EH (cell line): ENCODE measurements at regions not wholly inside any gene's neighbourhood (a gene's known extent, or its start where the extent isn't known, plus 50 kb on each side); places are given as distances from the start of the nearest gene placed in this dataset.

ENCODE experiments used
- DNase-seq: peaks from one replicate; pipeline ENCODE4 v3.0.0-alpha.2; 2015; ENCODE audit warnings: low read depth

DNA sequence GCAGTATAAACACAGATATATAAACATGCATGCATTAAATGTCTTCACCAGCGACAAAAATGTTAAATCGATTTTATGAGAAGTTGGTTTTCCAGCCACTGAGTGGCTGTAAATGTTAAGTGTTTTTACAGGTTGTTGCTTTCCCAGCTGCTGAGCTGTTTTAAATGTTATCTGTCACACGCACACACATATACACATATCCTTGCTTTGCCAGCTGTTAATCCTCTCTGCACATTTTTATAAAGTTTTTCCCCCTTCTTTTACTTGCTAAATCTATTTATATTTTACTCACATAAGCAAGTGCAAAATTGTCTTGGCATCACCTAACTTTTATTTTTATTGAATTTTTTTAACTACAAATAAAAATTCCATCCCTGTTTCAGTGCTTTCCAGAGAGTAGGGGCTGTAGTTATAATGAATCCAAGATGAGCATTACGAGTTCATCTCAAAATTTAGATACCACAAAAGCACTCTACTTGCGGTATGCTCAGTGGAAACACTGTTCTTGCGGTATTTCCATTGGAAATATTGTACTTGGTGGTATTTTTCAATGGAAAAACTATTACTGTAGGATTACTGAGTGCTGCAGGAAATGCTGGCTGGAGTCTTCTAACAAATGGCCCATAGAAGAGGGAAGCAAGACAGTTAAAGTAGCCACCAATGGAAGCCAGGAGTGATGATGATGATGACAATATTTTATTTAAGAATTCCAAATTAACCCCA lies 124.9 kb upstream of the KCNJ16 start:
- no peak for DNase-seq

DNA sequence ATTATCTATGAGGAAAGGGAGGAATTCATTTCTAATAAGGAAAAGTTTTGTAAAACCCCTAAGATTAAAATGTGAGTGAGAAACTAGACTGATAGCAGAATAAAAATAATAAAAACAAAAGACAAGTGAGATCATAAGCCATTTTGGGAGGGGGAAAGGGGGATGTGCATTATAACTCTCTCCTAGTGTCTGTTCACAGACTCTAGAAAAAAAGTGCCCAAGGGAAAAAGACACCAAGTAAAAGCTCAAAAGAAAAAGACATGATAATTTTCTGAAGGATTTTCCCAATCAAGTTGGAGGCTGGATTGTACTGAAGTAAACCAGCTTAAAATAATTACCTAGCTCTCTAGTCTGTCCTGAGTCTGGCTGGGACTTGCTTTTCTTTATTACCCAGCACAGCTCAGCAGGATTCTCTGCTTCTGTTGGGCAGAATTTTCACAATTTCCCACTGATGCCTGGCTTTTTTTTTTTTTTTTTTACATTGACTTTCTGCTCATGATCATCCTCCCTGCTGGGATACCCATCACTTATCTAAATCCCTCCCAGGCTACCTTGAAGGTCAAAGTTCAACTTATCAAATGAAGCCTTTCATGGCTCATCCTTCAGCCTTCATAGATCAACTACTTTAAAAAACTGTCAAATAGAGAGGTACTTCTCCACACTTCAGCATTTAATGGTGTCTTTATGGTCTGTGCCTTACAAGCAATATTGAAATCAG lies 124.2 kb upstream of the KCNJ16 start:
- no peak for DNase-seq

DNA sequence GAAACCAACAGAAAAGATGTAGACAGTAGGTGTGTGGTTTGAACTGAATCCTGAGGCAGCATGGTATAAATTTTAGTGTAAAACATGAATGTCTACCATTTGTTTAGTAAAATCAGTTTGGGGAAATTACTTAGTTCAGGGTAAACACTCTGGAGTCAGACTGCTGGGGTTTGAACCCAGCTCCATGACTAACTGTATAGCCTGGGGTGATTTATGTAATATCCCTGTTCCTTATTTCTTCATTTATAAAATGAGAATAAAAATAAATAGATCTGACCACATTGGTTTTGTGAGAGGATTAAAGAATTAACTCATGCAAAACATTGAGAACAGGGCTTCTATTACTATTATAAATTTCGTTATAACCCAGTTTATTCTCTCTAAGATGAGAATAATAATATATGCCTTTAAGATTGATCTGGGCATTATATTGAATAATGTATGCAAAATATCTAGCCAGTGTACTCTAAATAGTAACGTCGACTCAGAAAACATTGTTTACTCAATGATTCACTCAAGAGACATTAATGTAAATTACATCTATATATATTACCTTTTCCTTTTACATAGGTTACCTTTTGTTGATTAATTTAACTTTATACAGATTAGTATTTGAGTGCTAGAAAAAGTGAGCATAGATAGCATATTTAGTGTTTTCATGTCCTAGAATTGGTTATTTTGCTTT lies 120.6 kb upstream of the KCNJ16 start:
- DNase-seq: peak; percentile 4

DNA sequence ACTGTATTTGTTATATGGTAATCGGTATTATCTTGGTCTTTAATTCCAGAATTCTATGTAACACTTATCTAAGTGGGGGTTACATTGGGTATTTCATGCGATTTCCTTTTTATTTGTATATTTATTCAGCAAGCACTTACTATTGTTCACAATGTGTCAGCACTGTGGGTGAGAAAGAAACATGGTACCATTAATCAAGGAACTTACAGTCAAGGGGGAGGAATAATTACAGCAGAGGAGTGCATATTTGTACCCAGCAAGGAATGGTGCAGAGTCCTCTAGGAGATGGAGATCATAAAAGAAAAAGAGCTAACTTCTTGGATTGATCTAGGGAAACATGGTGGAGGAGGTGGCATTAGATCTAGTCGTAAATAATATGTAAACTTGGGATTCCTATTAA lies 117.0 kb upstream of the KCNJ16 start:
- no peak for DNase-seq

DNA sequence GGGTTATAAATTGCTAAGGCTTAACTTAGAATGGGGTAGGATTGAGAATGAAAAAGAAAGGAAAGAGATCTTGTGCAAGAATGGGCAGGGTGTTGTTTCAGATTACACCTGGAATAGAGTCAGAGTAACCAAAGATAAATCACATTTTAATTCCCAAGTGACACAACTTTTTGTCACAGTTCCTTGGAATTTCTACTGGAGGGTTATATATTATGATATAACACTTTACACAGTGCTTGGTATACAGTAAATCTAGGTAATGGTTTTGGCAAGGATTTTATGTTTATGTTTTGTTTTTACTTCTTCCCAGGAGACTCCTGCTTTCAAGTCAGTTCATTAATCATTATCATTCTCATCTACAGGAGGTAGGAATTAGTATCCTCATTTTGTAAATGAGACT lies 115.7 kb upstream of the KCNJ16 start:
- no peak for DNase-seq

DNA sequence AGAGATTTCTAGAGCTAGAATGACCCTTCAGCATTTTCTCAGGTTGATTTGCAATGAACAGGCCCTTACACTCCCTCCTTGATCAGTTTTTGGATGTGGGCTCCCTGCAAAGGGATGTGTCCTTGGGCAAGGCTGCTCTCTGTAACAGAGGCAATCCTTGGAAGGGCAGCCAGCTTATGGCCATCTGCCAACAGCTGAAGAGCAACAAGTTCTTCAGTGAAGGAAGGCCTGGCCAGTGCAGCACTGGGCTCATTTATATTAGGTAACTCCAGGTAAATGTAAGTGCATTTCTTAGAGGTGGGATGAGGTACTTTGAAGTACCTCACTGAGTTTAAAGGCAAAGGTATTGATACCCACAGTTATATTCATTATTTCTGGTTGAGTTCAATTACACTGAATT lies 114.3 kb upstream of the KCNJ16 start:
- no peak for DNase-seq

DNA sequence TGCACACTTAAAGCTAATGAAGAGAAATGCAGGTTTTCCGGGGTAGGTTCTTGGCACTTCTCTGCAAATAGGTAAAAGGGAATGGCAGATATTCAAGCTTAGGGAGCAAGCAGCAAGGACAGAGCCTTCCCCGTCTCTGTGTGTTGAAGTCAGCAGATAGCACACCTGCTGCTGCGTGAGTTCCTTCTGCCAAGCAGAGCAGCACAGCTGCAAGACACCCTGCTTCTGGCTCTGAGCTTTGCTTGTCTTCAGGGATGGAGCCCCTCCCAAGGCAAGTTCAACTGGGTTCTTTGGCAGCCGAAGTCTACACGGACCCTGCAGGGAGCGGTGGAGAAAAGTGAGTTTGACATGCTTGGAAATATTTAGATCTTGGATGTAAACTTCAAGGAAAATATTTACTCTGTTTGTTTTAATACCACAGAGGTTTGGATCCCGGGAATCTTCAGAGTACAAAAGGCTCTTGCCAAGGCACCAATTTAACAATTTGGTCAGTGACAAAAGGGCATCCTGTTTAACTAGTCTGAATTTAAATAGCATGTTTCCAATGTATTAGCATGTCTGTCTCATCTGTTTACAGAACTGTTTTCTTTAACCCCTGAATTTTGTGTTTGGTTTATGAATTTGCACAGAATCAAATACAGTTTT lies 113.4 kb upstream of the KCNJ16 start:
- no peak for DNase-seq

DNA sequence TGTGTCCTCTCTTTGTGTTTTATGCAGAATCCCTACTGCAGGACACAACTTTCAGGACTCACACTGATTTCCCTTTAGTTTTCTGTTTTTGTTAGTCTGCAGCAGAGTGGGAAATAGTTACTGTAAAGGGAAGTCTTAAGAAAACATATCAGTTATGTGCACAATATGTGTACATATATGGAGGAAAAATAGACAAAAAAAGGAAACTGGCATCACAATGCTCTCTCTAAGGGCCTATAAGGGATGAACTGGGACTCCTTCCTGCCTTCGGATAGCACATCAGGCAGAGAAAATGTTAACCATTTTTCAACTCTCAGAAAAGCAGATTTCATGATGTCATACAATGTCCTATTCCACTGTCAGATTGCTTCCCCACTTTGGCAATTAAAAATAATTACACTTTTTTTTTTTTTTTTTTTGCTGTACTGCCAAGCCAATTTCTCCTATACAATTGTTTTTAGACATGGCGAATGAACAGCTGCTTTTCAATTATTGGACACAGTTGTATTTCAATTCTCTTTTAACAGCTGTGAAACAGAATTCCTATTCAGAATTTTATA lies 112.5 kb upstream of the KCNJ16 start:
- no peak for DNase-seq

DNA sequence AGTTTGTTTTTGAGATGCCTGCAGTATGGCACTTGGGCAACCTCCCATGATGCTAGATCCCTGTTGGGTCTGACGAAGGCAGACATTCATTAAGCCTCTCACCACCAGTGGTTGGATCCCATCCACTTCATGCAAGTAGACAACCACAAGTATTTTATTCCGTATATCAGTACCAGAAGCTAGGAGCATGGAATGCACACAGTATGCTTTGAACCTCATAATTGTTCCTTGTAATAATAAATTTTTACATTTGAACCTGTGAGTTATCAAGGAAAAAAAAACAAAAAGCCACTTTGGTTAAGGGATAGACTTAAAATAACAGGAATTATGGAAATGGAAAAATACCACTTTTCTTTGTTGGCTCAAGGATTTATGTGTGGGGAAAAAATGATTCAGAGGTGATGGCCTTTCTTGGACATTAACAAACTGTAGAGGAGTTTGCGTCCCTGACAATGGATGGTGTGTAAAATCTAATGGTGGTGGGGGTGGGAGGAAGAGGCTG lies 107.1 kb upstream of the KCNJ16 start:
- DNase-seq: peak; percentile 94

DNA sequence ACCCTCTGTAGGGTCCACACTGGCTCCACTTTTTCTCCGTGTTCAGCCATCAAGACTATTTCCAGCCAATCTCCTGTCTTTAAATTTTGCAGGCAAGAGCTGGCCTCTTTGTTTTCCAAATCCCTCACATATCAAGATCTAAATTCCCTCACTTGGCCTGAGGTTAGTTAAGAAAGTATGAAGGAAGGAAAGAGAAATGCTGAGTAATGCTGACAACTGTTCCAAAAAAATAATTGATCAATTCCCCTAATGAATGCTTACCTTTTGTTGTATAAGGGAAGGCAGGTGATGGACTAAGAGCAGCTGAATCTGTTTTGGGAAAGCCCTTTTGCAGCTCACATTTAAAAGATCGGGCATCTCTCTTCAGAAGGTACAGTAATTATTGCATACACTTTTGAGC lies 105.1 kb upstream of the KCNJ16 start:
- no peak for DNase-seq

DNA sequence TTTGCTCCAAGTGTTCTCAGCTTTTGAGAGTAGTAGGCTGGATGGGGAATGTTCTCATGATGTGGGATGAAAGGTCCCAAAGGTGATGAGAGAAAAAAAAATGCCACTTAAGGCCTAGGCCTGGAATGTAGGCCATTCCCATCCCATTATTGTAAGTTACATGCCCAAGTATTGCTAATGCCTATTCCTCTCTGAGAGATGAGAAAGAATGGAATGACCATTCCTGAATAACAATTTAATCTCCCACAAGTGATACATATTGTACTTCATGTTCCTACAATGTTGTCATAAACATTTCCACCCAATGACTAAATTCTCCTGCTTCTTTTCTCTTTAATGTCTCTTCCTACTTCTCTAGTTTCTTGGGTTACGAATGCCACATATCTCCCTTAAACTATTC lies 102.8 kb upstream of the KCNJ16 start:
- DNase-seq: peak; percentile 12

DNA sequence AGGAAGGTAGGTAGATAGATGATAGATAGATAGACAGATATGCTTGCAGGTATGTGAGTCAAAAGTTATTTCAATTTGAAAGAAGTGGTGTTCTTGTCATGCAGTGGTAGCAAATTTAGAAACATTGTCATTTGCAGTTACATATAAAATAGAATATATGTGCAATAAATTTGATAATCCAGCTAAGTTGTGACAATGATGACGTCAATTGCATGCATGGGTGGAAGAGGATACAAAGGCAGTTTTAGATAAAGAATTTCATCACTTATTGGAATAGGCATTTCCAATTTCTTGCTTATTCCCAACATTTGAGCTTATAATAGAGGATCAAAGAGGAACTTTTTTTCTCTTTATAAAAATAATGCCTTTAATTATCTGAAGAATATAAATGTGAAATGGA lies 99.2 kb upstream of the KCNJ16 start:
- DNase-seq: no peak

DNA sequence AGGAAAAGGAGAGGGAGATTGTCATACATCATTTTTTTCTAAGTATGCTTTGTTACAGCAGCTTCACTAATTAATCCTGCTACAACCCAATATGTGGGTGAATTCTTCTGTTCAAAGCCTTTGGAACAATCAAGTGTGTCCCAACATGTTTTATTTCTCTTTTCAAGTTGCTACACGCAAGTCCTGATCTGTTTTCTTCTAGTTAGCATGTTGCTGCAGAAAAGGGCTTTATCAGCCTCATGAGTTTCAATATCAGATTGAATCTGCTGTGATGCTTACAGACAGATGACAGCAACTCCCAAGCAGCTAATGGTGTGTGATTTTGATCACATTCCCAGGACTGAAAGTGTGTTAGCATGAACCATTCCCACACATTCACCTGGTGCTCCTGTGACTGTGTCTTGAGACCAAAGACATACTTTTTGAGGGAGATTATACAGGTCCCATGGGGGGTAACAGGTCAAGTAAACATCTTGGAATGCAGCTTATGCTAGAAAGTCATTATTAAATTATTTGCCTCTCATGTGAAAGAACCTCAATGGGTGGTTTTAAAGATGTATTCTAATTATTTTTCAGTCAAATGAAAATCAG lies 96.9 kb upstream of the KCNJ16 start:
- no peak for DNase-seq

DNA sequence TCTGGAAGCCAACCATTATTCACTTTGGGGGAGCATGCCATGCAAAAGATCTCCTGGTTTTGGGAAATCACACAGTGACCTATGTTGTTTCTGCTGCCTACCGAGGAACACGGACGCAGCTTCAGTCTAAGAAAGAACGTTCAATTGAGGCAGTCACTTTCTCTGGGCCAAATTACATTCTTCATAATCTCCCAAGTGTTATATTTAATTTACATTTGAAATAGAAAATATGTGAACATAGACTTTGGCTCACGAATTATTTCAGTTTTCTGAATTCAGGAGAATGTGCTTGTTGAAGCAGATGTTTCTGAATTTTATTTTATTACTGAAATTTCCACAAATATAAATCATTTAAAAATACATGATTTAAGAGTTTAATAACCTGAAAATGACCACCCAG lies 93.6 kb upstream of the KCNJ16 start:
- DNase-seq: no peak

DNA sequence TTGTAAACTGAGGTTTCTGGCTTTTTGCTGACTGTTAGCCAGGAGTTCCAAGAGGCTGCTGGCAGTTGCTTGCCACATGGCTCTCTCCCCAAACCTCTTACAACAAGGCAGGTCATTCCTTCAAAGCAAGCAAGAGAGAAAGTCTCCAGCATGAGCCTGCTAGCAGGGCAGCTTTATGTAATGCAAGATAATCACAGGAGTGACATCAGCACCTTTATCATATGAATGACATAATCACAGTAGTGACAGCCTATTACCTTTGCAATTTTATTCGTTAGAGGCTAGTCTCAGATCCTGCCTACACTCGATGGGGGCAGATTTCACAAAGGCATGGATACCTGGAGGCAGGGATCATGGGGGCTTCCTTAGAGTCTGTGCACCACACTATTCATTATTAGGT lies 79.5 kb upstream of the KCNJ16 start:
- no peak for DNase-seq

DNA sequence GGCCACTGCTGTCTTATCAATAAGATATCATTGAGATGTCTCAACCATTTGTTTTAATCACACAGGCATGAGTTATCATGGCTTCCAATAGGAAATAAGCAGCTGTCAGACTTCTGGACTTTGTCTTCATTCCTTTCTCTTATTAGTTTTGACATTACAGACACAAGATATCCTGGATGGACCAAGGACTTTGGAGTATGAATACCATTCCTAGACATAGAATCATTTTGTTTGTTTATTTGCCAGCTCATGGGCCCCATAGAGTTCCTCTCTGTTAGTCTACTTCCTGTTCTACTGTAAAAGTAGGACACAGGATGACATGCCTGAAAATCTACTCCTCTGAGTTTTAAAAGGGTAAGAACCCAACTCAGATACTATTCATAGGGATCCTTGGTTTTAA lies 77.7 kb upstream of the KCNJ16 start:
- peak; percentile 60 for DNase-seq

DNA sequence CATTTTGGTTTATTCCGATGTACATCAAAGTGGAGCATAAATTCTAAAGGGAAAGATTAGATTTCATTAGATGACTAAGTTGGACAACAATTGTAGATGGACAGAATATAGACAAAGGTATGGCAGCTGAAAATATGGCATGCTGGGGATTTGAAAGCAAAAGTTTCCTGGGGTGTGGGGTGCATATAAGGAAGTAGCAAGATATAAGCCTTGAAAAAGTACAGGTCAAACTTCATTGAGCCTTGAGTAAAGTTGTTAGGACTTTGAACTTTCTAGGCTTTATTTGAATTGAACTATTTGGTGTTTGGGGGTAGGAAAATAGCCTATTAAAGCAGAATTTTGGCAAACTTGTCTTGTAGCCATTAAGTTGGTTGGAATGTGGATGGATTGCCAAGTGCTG lies 75.8 kb upstream of the KCNJ16 start:
- DNase-seq: no peak

DNA sequence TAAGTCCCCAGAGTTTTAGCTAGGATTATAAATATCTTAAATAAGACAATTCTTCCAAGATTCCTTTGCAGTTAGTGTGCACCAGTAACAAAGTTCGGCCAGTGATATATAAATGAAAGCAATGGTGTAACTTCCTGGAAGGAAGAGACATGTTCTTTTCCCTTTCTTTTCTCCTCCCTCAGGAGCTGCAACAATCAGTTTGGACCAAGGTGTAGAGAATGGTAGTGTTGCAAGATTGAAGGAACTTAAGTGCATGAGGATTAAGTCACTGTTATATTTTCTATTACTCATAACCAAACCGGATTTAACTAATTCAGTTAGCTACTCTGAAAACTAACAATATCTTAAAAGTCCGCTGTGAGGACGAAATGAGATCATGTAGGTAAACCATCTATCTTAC lies 68.9 kb upstream of the KCNJ16 start:
- DNase-seq: no peak

DNA sequence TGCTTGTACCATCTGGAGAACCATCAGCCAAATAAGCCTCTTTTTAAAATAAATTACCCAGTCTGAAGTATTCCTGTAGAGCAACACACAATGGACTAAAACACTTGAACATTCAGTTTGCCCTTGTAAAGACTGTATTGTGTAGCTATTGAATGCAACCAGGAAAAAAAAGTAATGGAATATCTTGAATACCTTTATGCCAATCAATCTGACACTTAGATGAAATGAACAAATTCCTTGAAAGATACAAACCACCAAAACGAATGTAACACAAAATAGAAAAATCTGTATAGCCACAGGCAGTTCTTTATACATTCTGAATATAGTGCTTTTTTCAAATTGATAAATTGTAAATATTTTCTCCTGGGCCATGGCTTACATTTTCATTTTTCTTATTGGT lies 63.3 kb upstream of the KCNJ16 start:
- DNase-seq: no peak

DNA sequence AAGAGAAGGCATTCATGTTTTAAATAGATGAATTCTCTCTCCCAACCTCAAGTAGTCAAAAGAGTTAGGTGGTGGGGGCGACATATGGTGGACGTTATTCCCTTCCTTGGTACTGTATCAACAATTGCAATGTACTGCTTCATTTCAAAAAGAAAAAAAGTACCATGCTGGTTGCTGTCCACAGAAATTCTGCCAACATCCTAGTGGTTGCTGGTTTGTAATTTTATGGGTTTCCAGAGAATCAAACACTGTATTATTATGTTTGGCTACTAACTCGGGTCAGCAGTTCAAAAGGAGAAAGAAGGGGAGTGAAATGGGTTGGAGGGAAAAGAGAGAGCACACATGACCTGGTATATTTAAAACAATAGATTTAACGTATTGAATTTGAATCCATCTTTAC lies 61.1 kb upstream of the KCNJ16 start:
- DNase-seq: no peak

DNA sequence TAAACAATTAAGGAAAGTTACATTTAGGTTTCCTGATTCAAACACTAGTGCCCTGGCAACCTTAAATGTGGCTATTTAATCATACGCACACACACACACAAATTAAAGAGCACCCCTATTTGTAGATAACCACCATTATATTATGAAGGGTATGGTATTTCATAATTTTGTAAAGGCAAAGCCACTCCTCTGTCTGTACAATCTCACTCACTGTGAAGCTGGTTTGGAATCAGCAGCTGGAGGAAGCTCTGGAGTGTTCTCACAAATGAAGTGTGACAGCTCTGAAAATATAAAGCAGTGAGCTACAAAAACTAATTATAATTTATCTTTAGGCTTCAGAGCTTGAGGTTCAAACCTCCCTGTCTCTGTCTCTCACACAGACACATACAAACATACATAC lies 57.9 kb upstream of the KCNJ16 start:
- no peak for DNase-seq

DNA sequence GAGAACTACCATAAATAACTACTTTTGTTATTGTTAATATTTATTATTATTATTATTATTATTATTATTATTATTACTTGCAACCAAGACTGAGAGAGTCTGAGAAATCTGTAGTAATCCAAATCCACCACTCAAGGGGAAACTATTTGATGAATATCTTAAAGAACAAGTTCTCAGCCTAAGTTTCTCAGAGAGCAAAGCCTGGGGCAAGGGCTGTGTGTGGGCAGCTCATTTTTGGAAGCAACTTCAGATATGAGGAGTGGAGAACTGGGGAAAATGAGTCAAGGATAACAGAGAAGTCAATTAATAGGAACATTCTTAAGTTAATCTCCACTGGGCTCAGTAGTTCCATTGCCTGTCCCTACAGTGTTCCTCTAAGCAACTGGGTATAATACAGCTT lies 57.1 kb upstream of the KCNJ16 start:
- DNase-seq: no peak
